HG02642 (cell line): ENCODE measurements at regions not wholly inside any gene's neighbourhood (a gene's known extent, or its start where the extent isn't known, plus 50 kb on each side); places are given as distances from the start of the nearest gene placed in this dataset.
"Not testable (repeated sequence)": the region's sequence is repeated elsewhere in the genome, so short reads cannot be mapped to it uniquely, and the experiment has no call there.

Experiments
- ATAC-seq: cut with Tn5 transposase; IDR thresholded peaks from one replicate; pipeline ENCODE4 v1.9.1; 2021; ENCODE audit warnings: mild to moderate bottlenecking; ENCODE audit not compliant: unreplicated experiment, poor library complexity

DNA sequence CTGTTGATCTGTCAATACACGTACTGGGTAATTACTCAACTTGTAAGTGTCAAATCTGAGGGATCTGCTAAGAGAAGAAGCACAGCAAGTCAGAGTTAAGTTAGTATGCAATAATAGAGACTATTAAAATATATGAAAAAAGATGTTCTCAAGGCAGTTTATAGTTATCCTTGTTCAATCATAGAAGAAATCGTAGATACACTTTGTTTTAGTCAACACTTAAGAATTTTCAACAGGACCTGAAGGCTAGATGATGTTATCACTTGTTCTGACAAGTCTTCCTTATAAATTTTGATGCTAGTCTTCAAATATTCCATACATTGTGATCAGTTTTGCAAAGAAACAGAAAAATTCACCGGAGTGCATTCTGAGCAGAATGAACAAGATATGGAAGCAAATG, 91.1 kb upstream of the KCNQ5 start:
- no peak for ATAC-seq

DNA sequence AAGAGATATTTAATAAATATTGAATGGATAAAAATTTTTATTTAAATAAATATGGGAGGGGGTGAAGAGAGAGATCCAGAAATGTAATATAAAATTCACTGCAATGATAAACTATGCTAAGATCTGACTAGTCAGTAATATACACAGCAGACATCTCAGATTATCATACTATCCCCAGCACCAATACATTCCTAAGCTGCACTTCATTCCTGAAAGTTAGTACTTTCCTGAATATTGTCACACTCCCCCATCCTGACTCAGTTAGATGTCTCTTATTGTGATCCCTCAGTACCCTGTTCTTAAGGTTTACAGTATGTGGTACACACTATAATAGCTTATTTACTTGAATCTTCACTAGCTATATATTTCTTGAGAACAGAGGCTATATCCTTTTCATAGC, 88.3 kb upstream of the KCNQ5 start:
- ATAC-seq: no peak

DNA sequence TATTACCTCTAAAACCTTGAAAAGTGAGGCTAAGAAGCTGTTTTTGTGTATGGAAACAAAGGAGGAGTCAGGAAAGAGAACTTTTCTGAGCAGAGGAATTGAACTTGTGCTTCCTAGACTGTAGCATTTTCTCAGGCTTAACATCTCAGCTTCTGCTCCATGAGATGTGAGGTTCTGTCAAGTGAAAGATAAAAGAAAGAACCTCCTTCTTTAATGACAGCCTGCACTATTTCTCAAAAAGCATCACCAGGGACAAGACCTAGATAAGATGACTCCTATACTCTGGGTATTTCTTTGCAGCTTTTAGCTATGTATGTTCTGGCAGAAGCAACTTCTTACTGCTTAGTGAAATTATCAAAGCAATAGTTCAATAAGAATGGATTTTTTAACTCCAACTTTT, 87.6 kb upstream of the KCNQ5 start:
- no peak for ATAC-seq

DNA sequence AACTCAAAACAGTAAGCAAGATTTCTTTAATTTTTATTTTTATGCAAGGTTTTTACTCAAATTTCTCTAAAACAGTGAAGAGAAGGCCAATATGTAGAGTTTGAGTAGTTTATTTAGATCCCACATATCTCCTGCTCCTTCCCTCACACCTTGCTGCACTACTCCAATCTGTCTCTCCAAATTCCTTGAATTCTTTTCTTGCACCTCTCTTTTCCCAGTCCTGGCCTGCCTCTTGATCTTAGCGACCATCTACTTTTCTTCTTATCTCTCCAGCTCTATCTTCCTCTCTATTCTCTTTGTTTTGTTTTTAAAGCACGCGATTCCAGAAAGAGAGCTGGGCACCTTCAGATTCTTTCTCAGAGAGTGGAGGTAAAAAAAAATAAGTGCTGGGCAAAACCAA, 86.7 kb upstream of the KCNQ5 start:
- no peak for ATAC-seq

DNA sequence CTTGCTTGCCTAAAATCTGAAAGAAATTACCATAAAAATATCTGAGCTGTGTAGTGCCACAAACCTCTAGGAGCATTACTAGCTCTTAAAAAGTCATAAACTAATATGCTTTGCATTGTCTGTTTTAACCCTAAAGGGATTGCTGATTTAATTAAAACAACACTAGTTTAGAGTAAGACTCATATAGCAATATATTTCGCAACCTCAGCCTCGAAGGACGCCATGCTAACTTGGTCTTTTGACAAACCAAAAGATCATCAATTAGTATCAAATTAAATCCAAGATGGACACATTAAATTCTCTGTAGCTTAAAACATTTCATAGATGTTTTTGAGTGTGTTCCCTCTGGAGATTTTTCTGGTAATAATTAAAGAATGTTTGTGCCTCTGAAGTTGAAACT, 74.8 kb upstream of the KCNQ5 start:
- no peak for ATAC-seq

DNA sequence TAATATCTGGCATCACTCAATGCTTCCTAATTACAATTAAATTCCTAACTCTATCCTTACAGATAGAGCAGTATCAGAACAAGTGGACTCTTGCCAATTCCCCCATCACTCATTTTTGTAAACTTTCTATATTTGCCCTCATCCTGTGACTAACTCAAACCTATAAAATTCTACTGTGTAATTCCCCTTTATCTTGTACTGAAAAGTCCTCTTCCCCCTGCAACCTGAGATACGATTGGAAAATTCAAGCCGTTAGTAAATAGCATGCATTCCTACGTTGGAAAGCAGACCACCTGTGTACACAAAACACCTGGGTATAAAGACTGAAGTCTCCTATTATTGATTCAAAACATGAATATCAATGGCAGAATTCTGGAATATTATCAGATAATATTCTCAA, 70.4 kb upstream of the KCNQ5 start:
- ATAC-seq: no peak

DNA sequence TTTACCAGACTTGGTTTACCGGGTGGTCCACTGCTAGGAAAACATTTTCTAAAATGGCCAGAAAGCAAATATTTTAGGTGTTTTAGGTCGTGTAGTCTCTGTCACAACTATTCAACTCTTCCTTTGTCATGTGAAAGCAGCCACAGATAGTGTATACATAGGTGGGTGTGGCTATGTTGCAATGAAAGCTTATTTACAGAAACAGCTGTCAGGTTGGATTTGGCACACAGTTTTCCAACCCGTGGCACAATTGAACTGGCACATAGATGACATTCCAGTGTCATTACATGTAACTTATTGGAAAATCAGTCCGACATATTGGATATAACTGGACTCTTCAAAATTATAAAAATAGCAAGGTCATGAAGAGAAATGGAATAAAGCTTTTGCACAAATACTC, 68.9 kb upstream of the KCNQ5 start:
- ATAC-seq: no peak

DNA sequence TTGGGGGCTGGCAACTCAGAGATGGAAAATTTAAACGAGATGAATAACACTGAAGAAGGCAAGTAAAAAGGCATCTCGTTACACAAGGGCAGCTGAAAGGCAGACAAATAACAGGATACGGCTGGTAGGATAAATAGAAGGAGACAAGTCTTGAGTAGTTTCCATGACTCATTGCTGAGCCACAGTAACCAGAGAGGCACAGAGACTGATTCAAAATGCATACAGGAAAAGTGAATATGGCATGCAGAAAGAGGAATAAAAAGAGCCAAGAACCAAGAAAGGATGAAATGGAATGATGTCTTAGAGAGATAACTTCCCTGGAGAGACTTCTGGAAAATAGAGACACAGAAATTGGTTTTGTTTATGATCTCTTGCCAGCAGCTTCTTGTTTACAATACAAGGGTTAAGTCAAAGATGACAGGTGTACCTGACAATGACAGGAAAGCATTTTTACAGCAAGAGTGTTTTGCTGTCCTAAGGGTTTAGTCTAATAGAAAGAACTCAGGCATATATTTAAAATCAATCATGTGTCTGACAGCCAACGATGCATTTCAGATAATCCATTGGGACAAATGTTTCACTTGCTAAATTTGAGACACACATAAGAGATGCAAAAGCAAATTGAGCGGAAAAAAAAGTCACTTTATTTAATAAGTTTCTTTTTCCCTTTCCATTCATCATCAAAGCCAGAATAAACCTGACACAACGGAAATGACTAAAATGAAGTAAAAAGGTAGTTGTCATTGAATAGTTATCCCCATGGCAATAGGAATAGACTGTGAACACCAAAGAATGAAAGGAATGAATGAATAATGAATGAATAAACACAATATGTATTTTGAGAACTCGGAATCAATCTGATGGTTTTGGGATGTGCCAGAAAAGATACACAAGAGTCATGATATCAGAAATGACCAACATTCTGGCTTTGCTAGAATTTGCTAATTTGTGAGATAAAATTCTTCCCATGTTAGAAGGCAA, 68.0 kb upstream of the KCNQ5 start:
- no peak for ATAC-seq

DNA sequence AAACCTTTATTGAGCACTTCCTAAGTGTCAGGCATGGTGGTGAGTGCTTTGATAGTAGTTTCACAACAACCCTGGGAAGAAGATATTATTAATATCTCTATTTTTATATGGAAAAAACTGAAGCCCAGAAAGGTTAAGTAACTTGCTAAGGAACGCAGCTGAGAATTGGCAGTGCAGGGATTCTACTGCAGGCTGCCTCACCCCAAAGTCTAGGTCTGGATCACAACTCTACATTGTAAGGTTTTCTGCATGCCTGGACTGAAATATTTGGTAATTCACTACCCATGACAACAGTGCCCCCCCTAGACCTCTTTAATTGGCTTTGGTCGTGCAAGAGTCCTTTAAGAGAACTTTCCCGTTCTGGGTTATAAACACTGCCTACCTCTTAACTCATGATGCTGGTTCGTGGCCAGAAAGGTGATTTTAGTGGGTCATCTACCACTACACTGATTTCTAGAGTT, 67.1 kb upstream of the KCNQ5 start:
- ATAC-seq: no peak

DNA sequence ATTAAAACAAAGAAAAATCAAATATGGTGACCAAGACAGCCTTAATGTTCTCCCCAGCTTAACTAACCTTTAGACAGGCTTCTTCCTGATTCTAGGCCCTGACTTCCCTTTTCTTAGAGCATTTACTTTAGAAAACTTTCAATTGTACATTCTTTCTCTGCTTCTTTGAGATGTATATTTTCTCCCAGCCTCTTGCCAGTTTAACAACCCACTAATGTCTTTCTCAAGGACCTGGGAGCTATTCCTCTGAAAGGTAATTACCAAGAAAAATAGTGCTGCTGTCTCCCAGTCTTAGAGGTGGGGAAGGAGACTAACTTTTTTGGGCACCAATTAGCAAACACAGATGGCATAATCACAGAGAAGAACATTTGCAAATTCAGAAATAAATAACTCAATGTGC, 62.8 kb upstream of the KCNQ5 start:
- ATAC-seq: no peak

DNA sequence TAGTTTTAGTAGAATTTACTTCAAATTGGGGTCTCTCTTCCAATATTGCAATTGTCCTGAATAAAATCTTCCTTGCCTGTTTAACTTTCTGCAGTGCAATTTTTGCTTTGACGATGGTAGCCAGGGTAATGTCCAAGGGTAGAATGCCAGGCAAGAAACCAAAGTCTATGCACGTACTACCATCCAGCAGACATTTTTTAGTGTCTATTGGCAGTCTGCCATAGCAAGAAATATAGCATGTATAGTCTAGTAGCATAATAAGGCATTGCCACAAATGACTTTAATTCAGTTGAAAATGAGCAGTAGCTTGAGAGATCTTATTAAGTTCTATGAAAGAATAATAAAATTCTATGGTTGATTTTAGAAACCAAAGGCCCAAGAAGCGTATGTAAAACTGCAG, 62.3 kb upstream of the KCNQ5 start:
- no peak for ATAC-seq

DNA sequence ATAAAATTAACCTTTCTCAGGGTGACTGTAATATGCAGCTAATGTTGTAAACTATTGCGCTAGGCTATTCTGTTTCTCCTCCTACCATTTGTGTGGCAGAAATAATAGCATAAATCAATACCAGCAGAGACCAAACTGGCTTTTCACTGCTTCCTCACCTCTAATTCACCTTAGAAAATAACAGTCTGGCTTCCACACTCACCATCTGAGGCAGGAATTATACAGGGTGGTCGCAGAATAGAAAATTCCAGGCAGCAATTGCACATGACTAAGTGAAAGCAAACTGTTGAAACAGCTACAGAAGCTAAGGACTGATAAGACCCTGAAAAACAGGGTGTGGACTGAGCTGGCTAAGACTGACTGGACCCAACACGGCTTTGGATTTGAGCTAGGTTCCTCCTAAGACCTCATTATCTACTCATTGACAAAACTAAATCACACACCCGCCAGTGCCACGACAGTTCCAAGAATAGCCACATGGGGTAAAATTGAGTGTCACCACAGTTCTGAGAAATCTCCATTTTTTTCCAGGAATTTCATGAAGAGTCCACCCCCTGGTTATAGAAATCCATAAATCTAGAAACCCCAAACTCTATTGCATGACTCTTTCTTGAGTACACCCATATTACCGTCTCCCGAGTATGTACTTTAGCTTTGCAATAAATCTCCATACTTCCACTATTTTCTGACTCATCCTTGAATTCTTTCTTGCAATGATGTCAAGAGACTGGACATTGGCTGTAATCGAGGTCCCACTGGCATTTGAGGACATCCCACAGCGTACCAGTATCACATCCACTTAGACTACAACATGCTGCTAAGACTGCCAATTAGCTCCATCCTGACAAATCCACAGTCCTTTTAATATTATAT, 60.9 kb upstream of the KCNQ5 start:
- no peak for ATAC-seq

DNA sequence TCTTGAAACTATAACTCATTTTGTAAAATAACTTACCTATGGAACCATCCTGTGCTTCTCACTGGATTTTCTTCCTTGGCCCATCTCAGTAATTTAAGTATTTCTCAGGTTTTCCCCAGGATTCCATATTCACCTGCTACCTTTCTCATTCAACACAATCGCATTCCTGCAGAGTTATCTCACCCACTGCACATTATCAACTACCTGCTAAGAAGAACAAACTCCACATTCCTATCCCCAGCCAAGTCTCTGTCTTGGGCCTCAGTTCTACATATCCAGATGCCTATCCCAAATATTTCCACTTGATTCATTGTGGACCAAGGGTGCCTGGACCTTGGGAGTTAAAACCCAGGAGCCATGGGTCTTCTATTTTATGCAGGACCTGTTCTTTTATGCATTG, 60.2 kb upstream of the KCNQ5 start:
- ATAC-seq: no peak

DNA sequence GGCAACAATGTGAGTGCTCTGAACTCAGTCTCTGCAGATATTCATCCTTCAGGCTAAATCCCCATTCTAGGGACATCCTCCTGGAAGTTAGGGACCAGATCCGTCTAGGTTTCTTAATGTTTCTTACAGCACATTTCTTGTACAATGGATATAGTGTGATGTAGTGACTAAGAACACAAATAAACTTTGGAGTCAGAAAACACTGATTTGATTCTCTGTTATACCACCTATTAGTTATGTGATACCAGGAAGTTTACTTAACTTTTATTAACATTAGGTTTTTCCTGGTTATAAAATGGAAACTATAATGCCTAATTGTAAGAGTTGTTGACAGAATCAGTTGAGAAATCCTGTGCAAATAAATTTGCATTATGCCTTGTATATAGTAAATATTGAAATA, 57.6 kb upstream of the KCNQ5 start:
- ATAC-seq: no peak

DNA sequence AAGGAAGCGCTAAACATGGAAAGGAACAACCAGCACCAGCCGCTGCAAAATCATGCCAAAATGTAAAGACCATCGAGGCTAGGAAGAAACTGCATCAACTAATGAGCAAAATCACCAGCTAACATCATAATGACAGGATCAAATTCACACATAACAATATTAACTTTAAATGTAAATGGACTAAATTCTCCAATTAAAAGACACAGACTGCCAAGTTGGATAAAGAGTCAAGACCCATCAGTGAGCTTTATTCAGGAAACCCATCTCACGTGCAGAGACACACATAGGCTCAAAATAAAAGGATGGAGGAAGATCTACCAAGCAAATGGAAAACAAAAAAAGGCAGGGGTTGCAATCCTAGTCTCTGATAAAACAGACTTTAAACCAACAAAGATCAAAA, 49.9 kb upstream of the KCNQ5 start:
- ATAC-seq: not testable (repeated sequence)
